GM21447 (cell line): ENCODE measurements at regions not wholly inside any gene's neighbourhood (a gene's known extent, or its start where the extent isn't known, plus 50 kb on each side); places are given as distances from the start of the nearest gene placed in this dataset.

Experiments used
- ATAC-seq: cut with Tn5 transposase; IDR thresholded peaks from one replicate; pipeline ENCODE4 v1.9.1; 2021; ENCODE audit not compliant: unreplicated experiment

GRCh38 chr12:125222876-125223275, 157.6 kb downstream of the AACS start:
- no peak for ATAC-seq

DNA sequence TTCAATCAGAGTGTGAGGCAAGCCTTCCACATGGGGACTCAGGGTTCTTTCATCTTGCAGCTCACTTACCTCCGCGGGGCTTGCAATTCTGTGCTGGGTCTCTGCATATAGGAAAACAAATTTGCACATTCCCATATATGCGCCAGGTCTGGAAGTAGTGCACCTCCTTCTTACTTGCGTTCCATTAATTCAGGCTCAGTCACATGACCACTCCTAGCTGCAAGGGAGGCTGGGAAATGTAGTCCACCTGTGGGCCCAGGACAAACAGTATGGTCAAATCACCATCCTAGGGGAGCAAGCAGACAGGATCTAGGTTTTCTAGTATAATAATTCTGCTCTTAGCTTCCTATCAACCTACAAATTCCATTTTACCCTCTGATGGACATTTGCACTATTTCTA, 160.4 kb downstream of the AACS start:
- no peak for ATAC-seq

GRCh38 chr12:125228519-125229260, 163.5 kb downstream of the AACS start:
- ATAC-seq: no peak

- no peak for ATAC-seq
These were observed 164.8 kb downstream of the AACS start for GRCh38 chr12:125229878-125230530.

DNA sequence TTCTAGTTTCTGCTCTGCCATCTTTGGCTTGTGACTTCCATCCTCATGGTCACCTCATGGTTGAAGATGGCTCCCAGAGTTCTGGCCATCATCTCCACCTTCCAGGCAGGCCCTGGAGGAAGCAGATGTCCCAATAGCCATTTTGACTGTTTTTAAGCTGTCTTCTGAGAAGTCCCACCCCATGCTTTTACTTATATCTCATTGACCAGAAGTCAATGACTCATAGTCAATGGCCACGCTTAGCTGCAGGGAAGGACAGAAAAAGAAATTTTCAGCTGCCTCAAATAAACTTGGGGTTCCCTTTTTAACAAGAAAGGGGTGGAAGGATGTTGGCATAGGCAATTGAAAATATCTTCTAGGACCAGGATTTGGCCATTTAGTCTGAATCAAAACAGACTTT, 168.1 kb downstream of the AACS start:
- ATAC-seq: no peak

DNA sequence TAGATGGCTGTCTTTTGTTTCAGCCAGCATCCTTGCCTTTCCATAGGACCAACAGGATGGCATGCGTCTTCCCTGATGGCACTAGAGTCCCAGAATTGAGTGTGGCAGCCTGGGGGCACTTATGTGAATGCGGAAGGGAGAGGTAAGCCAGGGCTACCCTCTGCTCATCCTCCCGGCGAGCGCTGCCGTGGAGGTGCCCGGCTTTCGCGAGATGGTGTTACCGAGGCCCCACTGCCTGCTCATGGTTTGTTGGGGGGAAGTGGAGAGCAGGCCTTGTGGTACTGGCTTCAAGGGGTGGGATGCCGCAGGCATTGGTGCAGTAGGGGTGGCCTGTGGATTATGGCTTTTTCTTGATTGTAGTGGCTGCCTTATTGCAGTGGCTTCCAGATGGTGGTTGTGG, 174.3 kb downstream of the AACS start:
- no peak for ATAC-seq

DNA sequence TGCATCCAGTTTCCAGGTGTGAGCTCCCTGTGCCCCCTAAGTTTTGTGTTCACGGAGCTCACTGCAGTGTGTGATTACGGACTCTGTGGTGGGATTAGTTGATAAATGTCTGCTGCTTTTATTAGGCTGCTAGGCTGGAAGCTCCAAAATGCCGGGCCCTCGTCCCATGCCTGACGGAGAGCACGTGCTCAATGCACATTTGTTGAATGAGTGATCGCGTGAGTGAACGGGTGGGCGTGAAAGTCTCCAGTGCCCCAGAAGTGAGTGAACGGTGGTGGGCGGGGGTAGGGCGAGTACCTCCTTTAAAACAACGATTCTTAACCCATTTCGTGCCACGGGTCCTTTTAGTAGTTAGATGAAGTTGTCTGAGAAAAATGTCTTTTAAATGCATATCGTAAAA, 175.5 kb downstream of the AACS start:
- no peak for ATAC-seq

DNA sequence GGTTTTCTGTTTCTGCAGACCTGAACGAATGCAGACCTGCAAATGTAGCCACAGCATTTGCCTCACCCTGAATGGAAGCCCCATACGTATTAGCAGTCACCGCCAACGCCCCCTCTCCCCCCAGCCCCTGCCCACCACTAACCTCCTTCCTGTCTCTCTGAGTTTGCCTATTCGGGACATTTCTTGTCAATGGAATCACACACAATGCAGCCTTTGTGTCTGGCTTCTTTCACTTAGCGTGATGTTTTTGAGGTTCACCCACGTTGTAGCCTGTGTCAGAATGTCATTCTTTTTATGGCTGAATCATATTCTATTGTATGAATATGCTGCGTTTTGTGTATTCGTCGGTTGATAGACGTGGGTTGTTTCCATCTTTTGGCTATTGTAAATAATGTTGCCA, 178.6 kb downstream of the AACS start:
- ATAC-seq: no peak

DNA sequence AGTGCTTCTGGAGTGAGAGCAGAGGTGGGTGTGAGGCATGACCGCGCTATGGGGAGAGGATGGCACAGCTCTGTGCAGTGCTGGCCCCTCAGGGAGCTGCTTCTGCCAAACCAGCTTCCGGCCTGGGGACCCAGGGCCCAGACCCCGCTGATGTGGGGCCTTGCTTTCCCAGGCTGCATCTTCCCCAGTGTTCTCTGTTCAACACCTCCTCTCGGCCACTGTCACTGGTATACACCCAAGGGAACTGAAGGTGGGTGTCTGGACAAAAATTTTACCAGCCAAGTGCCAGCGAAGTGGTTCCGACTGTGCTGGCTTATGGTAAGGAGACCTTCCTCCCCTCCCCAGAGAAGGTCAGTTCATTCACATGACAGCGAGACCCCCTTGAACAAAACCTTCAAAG, 179.1 kb downstream of the AACS start:
- ATAC-seq: no peak

DNA sequence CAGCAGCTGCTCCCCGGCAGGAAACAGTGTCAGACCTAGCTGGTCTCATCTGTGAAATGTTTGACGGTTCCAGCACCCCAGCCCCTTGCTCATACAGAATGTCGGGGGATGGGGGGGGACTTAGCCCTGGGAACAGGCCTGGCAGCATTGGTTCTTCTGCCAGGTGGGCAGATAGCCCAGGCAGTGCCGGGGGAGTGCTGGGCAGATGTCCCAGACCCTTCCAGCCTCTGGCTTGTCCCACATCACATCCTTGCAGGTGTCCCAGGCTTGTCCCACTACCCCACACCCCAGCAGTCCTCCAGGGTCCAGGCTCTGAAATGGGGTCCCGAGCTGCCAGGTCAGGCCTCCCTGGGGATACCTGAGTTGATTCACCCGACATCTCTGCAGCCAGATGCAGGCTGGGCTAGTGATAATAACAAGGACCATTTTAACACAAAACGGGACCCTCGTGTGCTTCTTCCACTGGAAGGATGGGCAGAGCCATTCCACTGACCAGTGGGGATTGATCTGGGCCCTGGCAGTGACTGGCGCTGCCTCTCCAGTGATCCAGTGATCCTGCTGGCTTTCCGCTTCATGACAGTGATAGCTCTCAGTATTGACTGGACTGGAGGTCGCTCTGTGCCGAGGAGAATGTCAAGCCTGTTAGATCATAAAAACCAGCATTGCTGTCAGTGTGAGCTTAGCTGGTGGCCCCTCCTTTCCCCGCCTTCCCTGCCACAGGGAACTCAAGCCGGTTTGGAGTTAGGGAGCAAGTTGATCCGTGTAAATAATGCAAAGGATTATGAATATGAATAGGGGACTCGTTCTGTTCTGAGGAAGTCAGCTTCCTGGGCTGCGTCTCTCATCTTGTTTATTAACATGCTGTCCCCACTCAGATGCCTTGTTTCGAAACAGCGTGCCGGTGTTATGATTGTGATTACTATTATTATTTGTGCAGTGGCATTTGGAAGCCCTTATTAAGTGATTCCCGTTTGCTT, 180.6 kb downstream of the AACS start:
- ATAC-seq: no peak

- ATAC-seq: no peak
These were observed 182.2 kb downstream of the AACS start for GRCh38 chr12:125247477-125247876.

DNA sequence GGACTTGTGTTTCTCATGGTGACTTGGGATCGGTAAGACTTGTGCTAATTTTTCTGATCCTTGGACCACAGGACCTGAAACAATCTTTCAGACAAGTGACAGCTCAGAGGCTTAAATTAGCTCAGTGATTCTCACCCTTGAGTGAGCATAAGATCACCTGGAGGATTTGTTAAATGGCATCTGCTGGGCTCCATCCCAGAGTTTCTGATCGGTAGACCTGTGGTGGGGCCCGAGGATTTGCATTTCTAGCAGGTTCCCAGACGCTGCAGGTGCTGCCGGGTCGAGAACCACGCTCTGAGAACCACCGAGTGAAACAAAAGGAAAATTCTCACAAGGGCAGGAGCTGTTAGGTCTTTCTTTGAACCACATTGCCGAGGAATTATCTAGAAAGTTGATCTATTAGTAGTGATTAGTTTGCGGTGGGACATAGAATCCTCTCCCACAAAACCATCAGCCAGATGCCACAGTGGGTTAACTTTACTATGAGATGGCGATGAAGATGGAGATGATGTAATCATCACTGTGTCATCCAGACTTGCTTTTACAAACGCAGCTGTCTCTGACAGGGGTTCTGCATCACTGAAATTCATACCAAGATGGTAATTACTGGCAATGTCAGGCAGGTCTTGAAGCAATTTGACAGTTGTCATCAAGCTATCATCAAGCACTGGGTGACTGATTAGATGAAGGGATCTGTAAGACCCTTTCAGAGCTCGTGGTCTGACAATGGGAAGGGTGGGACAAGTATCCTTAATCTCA, 184.0 kb downstream of the AACS start:
- ATAC-seq: no peak

DNA sequence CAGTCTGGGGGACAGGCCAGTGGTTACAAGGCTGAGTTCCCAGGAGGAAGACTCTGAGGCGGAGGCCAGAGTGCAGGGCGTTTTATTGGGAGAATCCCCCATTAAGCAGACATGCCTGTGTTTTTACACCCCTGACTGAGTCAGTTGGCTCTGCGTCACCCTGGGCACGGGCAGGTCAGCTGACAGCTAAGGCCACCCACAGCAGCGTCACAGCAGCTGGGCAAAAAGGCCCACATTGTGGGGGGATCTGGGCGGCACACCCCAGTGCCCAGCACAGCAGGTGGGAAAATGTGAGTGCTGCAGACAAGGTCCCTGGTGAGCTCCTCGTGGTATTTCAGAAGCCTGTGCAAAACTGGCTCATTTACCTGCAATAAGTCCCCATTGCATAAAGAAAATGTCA, 184.7 kb downstream of the AACS start:
- no peak for ATAC-seq

- no peak for ATAC-seq
These were observed 189.0 kb downstream of the AACS start for GRCh38 chr12:125254236-125254635.

DNA sequence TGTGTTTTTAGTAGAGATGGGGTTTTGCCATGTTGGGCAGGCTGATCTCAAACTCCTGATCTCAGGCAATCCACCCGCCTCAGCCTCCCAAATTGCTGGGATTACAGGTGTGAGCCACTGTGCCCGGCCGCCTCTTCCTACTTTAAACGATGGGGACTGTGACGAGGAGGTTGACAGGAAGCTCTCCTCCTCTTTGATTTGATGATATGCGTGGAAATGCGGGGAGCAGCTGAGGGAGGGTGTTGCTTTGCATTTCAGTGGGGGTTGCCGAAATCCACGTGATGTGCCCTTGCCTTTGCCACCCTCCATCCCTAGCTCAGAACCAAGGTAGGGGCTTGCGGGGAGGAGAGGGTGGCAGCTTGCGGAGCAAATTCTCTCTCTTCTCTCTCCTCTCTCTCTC, 189.6 kb downstream of the AACS start:
- no peak for ATAC-seq

GRCh38 chr12:125255935-125256633, 190.8 kb downstream of the AACS start:
- ATAC-seq: no peak

- no peak for ATAC-seq
These were observed 191.3 kb downstream of the AACS start for GRCh38 chr12:125256634-125256936.

DNA sequence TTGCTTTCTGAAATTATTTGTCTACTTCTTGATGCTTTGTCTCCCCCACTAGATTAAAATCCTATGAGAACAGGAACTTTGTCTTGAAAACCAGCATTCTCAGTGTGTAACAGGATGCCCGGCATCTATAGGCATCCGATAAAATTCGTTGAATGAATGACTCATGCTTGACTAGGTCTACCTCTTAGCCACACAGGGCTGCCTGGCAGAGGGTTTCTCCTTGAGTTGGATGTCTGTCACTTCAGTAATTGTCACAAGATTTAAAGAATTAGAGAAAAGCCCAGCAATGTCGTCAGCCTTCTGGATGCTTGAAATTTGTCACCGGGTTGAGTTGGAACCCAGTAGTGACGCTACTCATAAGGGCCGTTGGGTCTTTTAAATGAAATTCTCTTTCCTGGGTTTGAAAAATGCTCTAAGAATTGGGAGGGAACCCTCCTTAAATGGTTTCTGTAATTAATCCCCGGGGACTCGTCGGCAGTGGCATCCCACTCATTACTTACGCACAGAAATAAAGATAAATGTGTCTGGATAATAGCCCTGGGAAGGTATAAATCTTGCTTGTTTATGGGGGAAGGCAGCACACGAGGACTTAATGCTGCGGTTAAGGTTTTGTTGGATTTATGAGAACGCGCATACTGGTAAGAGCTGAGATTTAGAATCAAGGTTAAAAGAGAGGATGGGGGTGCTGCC, 194.1 kb downstream of the AACS start:
- ATAC-seq: no peak

DNA sequence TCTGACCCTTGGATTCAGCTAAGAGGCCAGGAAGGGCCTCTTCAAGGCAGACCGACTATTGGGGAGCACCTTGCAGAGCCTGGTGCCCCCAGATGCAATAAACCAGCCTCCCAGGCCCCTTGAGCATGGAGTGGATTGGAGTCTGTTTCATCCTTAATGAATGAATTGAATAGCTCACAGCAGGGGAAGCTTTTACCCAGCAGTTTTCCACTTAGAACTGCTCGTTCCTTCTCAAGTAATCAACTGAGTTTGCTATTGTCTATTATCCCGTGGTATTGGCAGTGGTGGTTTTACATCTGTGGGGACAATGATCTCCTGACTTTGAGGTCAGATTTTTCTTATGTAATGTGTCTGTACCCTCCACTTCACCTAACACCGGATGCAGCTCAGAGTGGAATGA, 197.6 kb downstream of the AACS start:
- ATAC-seq: no peak

DNA sequence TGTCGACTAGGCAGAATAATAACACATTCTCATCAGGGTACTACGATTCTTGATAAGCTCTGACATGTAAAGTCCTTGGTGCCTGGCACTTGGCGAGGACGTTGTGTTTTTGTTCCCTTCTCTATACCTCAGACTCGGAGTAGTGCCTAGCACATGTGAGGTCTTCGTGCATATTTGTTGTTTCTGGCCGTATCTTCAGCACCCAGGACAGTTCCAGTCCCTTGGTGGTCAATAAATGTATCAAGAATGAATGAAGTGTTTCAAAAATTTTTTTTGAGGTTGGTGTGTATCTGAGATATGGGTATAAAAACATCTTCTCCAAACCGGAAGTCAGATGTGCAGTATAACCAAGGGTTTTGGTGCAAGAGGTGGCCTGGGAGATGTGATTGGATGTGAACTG, 198.2 kb downstream of the AACS start:
- no peak for ATAC-seq
